ENCODE measurements at regions not wholly inside any gene's neighbourhood (a gene's known extent, or its start where the extent isn't known, plus 50 kb on each side); places are given as distances from the start of the nearest gene placed in this dataset.

DNA sequence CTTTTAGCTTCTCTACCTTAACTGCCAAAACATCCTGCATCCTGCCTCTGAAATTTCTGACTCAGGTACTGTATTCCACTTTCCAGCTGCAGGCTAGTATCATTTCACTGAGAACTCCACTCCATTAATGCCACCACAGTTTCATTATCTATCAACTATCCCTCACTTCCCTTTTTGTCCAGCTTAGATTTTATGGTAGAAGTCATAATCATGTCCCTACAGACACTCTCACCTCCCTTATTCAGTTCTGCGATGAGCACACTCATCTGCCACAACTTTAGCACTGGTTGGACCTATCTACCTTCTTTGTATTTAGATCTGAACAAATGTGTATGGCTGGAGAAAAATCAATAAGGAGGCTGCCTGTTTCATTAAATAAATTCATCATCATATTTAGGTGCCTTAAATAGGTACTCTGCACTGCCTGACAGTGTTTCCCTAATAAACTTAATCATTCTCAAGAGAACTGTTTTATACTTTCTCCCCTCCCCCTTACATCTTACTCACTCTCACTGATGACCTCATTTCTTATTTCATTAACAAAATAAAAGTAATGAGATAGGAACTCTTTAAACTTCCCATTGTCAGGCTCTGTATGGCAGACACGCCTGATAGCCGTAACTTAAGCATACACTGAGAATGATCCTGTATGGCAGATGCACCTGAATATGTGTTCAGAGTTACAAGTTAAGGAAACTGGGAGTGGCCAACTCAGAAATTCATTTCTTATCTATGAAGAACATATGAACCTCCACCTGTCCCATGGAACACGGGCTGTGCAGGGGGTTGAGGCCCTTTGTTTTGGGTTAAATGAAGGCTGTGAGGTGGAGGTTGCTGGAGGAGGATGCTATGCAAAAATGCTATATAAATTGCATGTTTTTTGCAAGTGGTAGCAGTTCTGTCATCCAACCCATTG is 95.3 kb upstream of the MAN1A1 start:
- H3K36me3 ChIP-seq (ENCODE audit: control insufficient read depth in 2 of 4, insufficient read depth in 4 of 4, low read length in 3 of 4) = no peaks in the 10 kb centered on the region
- no peak overlapping the region for H3K4ac ChIP-seq (replicated peaks; ENCODE audit: insufficient read length, low read depth, low read length)
- no peak overlapping the region for H3K9ac ChIP-seq (replicated peaks in 1 of 4; ENCODE audit: extremely low read depth in 1 of 4, low read depth in 3 of 4, low read length in 3 of 4)
- H3K4me3 ChIP-seq (ENCODE audit: extremely low read depth in 1 of 4, insufficient read depth in 2 of 4, low read depth in 3 of 4, low read length in 4 of 4) = no peak overlapping the region
- H2BK20ac ChIP-seq (ENCODE audit: low read length) = no peak overlapping the region
- DNase-seq (ENCODE audit: low read depth in 1 of 2, low spot score in 2 of 2) (no peak), FAIRE-seq (no peak)
- no peak overlapping the region for H3K14ac ChIP-seq (ENCODE audit: insufficient read length)
- peaks cover 0 to 5% (median 2%) of the 10 kb centered on the region in 4 experiments; a peak in 1 of 7 replicates for H3K4me1 ChIP-seq (replicated peaks in 1 of 4; ENCODE audit: control insufficient read depth in 3 of 4, insufficient read depth in 4 of 4, low read length in 3 of 4)
- H3K27me3 ChIP-seq (replicated peaks in 1 of 4; ENCODE audit: control insufficient read depth in 3 of 4, extremely low read depth in 1 of 4, insufficient read depth in 3 of 4, low read length in 3 of 4) = no peaks in the 10 kb centered on the region
- ChIA-PET CTCF (ENCODE audit: partially characterized antibody) (interaction anchor here (0.6 kb wide), 1 partner anchor 124 kb away, joined by 4 read pairs; no protein-coding TSS in a partner anchor), POLR2A (ENCODE audit: partially characterized antibody) (no interaction called here)
- no peak overlapping the region for H3K56ac ChIP-seq (replicated peaks; ENCODE audit: insufficient read length, low read depth, low read length)
- no peak overlapping the region for H3K27ac ChIP-seq (ENCODE audit: low read depth, low read length)
- H2BK12ac ChIP-seq (ENCODE audit: low read depth, low read length) = no peak overlapping the region
- H2AK5ac ChIP-seq (ENCODE audit: low read depth, low read length) = no peak overlapping the region
- H3K18ac ChIP-seq (ENCODE audit: extremely low read depth, low read length) = no peak overlapping the region
- 95% methylated on average over 4 of the region's 4 CpGs; no CpG with 5 or more reads in 1 of the 2 experiments for WGBS, 2 experiments (ENCODE audit: extremely low coverage in 1 of 2, insufficient coverage in 1 of 2, insufficient read length in 1 of 2, insufficient replicate concordance in 2 of 2, low coverage in 1 of 2, low lambda C conversion rate in 2 of 2, missing lambda C conversion rate in 1 of 2)
- H3K79me1 ChIP-seq (ENCODE audit: low read depth, low read length) = no peaks in the 10 kb centered on the region
- no peak overlapping the region for H2AFZ ChIP-seq (ENCODE audit: low read length)
- H2BK15ac ChIP-seq (ENCODE audit: low read length) = no peak overlapping the region
- no peak overlapping the region for H2BK5ac ChIP-seq (ENCODE audit: low read depth, low read length)
- H4K8ac ChIP-seq (ENCODE audit: extremely low read depth, insufficient read depth, low read length) = no peak overlapping the region
- H4K91ac ChIP-seq (replicated peaks; ENCODE audit: insufficient read length, low read length) = no peak overlapping the region
- H3K9me3 ChIP-seq (ENCODE audit: insufficient read depth in 2 of 2, low read depth in 1 of 2, low read length in 1 of 2) = peaks cover 0 to 8% of the 10 kb centered on the region in 2 experiments; a peak in 1 of 4 replicates
- H3K79me2 ChIP-seq (ENCODE audit: control insufficient read depth in 1 of 2, insufficient read depth in 2 of 2, low read length in 2 of 2) = no peaks in the 10 kb centered on the region
- no peaks in the 10 kb centered on the region for H3K23me2 ChIP-seq (ENCODE audit: low read depth, low read length)
- no peak overlapping the region for H4K5ac ChIP-seq (ENCODE audit: insufficient read length, low read depth, low read length)
- no peak overlapping the region for H3K4me2 ChIP-seq (ENCODE audit: insufficient read depth in 1 of 2, low read depth in 2 of 2, low read length in 2 of 2)
- no peak overlapping the region for H3K23ac ChIP-seq (ENCODE audit: insufficient read length)
- no peak overlapping the region for H2BK120ac ChIP-seq (replicated peaks; ENCODE audit: low read depth, low read length)
- H4K20me1 ChIP-seq (replicated peaks in 1 of 2; ENCODE audit: control insufficient read depth in 1 of 2, insufficient read depth in 2 of 2, low read length in 2 of 2) = no peaks in the 10 kb centered on the region
